ENCODE measurements at regions not wholly inside any gene's neighbourhood (a gene's known extent, or its start where the extent isn't known, plus 50 kb on each side); places are given as distances from the start of the nearest gene placed in this dataset.
"Not testable (repeated sequence)": the region's sequence is repeated elsewhere in the genome, so short reads cannot be mapped to it uniquely, and the experiment has no call there.

DNA sequence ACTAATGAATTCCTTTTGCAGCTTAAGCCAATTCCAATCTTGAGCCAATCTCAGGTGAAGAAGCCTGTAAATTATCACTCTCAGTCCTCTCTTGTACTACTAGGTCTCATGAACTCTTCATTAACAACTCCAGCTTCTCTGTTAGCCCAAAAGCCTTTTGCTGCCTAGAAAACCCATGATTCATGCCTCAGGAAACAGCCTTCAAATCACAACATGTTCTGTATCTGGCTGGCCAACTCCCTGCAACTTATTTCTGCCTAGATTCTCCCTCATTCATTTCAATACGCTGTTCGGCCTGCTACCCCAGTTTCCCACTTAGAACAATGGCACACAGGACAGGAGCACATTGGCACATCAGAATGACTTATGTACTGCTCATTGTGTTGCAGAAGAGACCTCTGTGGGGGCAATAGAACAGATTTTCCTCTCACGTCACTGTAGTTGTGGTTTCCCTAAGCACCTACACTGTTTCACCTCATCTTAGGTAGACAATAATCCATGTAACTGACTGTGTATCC, 395.4 kb downstream of the OR4F29 start:
- not testable (repeated sequence) for TF ChIP-seq TCF7L2 (IDR thresholded peaks at IDR 0.05; ENCODE audit: borderline replicate concordance, low read depth, low read length); ZNF48 (tag by site-specific recombination; IDR thresholded peaks at IDR 0.05); ZNF121 (tag by site-specific recombination; IDR thresholded peaks at IDR 0.05); ZNF221 (tag by site-specific recombination; IDR thresholded peaks at IDR 0.05; ENCODE audit: borderline replicate concordance); ZNF747 (tag by site-specific recombination; IDR thresholded peaks at IDR 0.05); ZNF792 (tag by site-specific recombination; IDR thresholded peaks at IDR 0.05); SP2 (tag by site-specific recombination; IDR thresholded peaks at IDR 0.05); ZNF138 (tag by site-specific recombination; IDR thresholded peaks at IDR 0.05; ENCODE audit: borderline replicate concordance); ZBTB8A (tag by site-specific recombination; IDR thresholded peaks at IDR 0.05)
- TF ChIP-seq, protein P1, sequence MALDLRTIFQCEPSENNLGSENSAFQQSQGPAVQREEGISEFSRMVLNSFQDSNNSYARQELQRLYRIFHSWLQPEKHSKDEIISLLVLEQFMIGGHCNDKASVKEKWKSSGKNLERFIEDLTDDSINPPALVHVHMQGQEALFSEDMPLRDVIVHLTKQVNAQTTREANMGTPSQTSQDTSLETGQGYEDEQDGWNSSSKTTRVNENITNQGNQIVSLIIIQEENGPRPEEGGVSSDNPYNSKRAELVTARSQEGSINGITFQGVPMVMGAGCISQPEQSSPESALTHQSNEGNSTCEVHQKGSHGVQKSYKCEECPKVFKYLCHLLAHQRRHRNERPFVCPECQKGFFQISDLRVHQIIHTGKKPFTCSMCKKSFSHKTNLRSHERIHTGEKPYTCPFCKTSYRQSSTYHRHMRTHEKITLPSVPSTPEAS (tag by site-specific recombination; IDR thresholded peaks at IDR 0.05): not testable (repeated sequence)
- TF ChIP-seq, protein P2, sequence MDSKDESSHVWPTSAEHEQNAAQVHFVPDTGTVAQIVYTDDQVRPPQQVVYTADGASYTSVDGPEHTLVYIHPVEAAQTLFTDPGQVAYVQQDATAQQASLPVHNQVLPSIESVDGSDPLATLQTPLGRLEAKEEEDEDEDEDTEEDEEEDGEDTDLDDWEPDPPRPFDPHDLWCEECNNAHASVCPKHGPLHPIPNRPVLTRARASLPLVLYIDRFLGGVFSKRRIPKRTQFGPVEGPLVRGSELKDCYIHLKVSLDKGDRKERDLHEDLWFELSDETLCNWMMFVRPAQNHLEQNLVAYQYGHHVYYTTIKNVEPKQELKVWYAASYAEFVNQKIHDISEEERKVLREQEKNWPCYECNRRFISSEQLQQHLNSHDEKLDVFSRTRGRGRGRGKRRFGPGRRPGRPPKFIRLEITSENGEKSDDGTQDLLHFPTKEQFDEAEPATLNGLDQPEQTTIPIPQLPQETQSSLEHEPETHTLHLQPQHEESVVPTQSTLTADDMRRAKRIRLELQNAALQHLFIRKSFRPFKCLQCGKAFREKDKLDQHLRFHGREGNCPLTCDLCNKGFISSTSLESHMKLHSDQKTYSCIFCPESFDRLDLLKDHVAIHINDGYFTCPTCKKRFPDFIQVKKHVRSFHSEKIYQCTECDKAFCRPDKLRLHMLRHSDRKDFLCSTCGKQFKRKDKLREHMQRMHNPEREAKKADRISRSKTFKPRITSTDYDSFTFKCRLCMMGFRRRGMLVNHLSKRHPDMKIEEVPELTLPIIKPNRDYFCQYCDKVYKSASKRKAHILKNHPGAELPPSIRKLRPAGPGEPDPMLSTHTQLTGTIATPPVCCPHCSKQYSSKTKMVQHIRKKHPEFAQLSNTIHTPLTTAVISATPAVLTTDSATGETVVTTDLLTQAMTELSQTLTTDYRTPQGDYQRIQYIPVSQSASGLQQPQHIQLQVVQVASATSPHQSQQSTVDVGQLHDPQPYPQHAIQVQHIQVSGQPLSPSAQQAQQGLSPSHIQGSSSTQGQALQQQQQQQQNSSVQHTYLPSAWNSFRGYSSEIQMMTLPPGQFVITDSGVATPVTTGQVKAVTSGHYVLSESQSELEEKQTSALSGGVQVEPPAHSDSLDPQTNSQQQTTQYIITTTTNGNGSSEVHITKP (tag by site-specific recombination; IDR thresholded peaks at IDR 0.05): not testable (repeated sequence)
- TF ChIP-seq, protein P3, sequence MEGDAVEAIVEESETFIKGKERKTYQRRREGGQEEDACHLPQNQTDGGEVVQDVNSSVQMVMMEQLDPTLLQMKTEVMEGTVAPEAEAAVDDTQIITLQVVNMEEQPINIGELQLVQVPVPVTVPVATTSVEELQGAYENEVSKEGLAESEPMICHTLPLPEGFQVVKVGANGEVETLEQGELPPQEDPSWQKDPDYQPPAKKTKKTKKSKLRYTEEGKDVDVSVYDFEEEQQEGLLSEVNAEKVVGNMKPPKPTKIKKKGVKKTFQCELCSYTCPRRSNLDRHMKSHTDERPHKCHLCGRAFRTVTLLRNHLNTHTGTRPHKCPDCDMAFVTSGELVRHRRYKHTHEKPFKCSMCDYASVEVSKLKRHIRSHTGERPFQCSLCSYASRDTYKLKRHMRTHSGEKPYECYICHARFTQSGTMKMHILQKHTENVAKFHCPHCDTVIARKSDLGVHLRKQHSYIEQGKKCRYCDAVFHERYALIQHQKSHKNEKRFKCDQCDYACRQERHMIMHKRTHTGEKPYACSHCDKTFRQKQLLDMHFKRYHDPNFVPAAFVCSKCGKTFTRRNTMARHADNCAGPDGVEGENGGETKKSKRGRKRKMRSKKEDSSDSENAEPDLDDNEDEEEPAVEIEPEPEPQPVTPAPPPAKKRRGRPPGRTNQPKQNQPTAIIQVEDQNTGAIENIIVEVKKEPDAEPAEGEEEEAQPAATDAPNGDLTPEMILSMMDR (tag by site-specific recombination; IDR thresholded peaks at IDR 0.05): not testable (repeated sequence)
- TF ChIP-seq, protein P4, sequence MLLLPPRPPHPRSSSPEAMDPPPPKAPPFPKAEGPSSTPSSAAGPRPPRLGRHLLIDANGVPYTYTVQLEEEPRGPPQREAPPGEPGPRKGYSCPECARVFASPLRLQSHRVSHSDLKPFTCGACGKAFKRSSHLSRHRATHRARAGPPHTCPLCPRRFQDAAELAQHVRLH (tag by site-specific recombination; IDR thresholded peaks at IDR 0.05): not testable (repeated sequence)

Measured in HEK293 (cell line).